ELR (cell line): ENCODE measurements at regions not wholly inside any gene's neighbourhood (a gene's known extent, or its start where the extent isn't known, plus 50 kb on each side); places are given as distances from the start of the nearest gene placed in this dataset.

Source experiments
- DNase-seq: peaks from one replicate; pipeline ENCODE4 v3.0.0-alpha.2; 2015; ENCODE audit warnings: low read depth

DNA sequence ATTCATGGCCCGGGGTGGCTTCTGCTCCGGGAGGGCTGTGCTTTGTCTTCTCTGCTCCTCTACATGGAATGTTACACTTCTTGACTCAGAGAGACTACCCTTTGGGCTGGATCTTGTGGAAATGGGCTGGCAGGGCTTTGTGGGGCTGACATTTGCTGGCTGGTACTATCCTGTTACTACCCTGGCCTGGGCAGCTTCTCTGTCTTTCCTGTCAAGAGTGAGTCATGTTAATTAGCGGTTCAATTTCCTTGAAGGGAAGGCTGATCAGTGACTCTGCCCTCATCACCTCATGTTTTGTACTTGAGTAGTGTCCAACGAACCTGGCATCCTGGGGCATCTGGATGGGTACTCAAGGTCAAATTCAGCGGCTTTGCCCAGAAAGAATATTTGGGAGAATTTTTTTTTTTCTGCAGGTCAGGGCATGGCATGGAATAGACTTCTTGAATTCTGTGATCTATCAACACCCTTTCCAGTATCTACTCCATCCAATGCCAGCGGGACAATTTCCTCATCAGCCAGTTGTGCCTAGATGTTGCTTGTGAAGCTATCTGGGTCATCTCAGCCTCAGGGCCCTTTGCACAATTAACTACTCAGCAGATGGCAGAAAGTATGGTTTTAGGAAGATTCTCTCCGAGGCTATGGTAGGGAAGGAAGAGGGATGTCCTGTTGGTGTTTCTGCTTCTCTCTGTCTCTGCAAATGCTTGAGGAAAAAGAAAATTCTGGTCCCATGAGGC is 140.5 kb upstream of the PLET1 start:
- peak; percentile 8 for DNase-seq

GRCh38 chr11:112403432-112403831 is 142.8 kb upstream of the PLET1 start:
- no peak for DNase-seq

- DNase-seq, result no peak
These were observed 143.5 kb upstream of the PLET1 start for GRCh38 chr11:112404112-112404511.

GRCh38 chr11:112408517-112408916 is 147.9 kb upstream of the PLET1 start:
- no peak for DNase-seq

DNA sequence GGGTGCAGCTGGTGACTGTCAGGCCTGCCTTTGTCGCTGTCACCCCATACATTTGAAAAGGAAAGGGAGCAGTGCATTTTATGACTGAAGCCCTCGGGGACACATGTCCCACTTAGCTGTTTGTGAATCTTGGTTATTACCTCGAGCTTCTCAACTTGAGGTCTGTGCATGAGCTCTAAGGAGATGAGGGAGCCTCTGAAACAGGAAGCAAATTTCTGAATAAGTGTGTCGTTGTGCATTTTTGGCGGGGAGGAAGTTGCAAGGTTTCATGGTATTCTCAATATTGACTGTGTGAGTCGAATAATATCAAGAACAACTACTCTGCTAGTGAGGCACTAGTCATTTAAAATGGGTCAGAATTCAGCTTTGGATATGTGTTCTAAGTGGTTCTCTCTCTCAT is 149.7 kb upstream of the PLET1 start:
- no peak for DNase-seq

DNA sequence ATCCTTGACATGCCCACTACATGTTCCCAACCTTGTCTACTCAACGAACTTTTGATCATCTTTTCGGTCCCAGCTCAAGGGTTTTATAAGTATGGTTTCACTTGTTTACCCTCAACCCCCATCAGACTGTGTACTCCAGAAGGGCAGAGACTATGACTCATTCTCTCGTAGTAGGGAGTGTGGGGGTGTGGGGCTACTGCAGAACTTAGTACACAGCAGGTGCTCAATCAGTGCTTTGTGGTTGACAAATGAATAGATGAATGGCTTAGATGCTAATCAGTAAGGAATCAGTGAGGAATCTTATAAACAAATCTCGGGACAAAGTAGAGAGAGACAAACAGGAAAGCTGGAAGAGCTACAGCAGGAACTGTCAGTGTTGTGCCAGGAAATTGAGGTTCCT is 151.7 kb upstream of the PLET1 start:
- no peak for DNase-seq

GRCh38 chr11:112417339-112417738 is 156.7 kb upstream of the PLET1 start:
- no peak for DNase-seq

- DNase-seq, result no peak
These were observed 157.8 kb upstream of the PLET1 start for GRCh38 chr11:112418438-112418837.

DNA sequence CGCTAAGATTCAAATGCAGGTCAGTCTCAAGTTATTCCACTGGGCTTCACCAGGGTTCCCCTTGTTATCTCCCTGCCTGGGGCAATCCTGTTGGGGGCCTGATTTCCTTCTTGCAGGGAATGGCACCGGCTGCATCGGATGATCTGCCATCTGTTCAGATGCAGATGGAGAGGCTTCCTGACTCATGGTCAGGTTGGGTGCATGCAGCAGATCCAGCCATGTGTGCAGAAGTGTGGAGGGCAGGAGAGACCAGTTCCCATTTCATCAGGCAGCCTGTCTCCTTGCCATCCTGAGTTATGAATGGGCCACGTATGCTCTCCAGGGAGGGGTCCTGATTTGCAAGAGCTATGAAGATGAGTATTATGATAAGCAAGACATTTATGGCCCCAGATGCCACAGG is 161.2 kb upstream of the PLET1 start:
- no peak for DNase-seq

DNA sequence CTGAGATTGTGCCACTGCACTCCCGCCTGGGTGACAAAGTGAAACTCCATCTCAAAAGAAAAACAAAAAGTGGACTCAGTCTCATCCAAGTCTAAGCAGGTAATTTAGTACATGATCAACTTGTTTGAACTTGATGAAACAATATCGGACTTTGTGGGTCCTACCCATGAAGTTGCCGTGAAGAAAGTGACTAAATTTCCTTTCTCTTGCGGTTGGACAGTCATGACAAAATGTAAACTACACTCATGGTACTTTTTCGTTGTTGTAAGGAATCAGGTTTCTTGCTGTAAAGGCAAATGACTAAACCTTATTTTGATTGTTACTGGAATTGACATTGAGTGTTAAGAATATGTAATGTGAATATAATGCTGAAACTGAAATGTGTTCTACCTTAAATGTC is 164.5 kb upstream of the PLET1 start:
- no peak for DNase-seq

GRCh38 chr11:112437096-112437495 is 176.4 kb upstream of the PLET1 start:
- DNase-seq, result no peak

DNA sequence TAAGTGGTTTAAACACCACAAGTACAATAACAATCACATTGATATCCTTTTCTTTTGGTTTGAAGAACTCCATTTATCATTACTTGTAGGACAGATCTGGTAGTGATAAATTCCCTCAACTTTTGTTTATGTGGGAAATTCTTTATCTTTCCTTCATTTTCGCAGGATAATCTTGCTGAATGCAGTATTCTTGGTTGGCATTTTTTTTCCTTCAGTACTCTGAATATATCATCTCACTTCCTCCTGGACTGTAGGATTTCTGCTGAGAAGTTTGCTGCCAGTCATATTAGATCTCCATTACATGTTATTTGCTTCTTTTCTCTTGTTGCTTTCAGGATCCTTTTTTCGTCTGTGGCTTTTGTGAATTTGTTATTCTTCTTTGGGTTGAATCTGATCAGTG is 179.0 kb upstream of the PLET1 start:
- DNase-seq, result no peak

DNA sequence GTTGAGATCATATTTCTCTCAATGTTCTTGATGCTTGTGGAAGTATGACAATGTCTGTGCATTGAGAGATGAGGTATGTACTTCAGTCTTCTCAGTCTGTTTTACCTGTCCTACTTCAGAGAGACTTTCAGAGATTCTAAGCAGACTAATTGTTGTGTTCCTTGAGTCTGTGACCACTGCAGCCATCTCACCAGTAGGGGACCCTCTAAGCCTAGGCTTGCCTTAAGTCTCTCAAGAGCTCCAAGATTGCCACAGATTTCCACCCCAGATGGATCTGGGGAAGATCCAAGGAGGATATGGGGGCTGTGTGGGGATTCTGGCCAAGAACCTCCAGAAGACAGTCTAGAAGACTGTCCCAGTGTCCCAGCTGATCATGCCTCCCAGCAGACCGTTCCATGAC is 179.9 kb upstream of the PLET1 start:
- peak; percentile 28 for DNase-seq

DNA sequence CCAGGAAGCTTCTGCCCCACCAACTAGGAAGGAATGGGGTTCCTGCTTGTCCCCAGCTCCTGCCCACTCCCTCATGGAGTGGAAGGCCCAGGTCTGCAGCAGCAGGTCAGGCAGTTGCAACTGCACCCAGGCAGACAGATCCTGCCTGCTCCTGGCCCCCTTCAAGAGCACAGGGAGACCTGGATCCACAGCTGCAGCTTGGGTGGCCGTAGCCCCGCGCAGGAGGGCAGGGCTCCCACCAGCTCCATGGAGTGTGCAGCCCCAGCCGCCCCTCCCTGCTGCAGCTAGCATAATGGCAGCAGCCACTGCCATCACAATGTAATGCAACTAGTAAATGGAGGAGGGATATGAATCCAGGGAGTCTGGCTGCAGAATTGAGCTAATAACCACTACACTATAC is 187.5 kb upstream of the PLET1 start:
- no peak for DNase-seq

- DNase-seq, result no peak
These were observed 188.1 kb upstream of the PLET1 start for GRCh38 chr11:112448806-112449205.

- DNase-seq, result no peak
These were observed 190.6 kb upstream of the PLET1 start for GRCh38 chr11:112451250-112451649.

- peak; percentile 56 for DNase-seq
These were observed 193.2 kb upstream of the PLET1 start for GRCh38 chr11:112453601-112454577.

DNA sequence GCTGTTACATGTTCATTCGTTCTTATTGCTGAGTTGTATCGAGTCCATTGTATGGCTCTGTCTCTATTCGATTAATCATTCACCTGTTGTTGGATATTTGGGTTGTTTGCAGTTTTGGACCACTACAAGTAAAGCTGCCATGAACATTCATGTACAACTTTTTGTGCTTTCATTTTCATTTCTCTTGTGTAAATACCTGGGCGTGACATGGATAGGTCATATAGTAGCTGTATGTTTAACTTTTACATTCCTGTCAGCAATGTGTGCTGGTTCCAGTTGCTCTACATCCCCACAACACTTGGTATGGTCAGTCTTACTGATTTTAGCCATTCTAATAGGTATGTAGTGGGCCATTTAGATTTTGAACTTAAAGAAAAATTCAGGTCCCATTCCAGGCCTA is 194.2 kb upstream of the PLET1 start:
- no peak for DNase-seq

DNA sequence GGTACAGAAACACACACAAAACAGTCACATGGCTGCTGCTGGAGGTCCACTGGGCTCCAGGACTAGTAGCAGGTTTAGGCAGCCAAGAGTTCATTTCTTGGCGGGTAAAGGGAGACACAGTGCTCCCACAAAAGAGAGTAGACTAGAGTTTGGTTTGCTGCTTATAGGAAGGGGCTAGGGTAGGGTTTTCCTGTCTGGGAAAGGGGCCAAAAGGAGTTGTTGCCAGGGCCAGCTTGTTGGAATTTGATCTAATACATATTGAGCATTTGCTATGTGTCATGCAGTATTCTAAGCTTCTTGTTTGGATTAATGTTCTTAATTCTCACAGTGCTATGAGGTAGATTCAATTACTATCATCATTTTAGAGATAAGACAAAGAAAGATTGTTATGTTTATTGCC is 195.1 kb upstream of the PLET1 start:
- no peak for DNase-seq

DNA sequence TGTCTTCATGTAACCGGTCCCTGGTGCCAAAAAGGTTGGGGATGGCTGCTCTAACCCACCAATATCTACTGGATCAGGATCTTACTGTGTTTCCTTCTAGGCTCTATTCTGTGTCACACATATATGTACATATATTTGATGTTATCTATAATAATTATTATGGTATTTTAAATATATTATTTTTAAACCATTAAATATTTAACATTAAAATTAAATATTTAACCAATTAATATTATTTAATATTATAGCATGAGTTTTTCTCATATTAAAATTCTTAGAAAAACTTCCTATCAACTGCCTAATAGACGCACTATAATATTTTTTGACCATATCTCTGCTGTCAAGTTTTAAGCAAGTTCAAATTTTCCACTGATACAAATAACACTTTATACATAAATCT is 196.9 kb upstream of the PLET1 start:
- no peak for DNase-seq

DNA sequence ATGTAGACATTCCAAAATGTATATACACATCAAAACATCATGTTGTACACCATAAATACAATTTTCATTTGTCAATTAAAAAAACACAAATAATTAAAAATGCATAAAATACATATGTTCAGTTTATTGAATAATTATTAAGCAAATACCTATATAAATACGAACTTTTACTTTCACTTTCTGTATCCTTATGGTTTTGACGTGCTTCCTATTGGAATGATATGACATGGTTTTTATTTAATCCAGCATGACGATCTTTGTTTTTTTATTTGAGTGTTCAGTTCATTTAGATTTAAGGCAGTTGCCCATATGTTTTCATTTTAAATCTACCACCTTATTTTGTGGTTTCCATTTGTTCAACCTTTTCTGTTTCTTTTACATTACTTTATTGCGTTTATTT is 198.3 kb upstream of the PLET1 start:
- peak; percentile 60 for DNase-seq

GRCh38 chr11:112460141-112460540 is 199.5 kb upstream of the PLET1 start:
- DNase-seq, result no peak

GRCh38 chr11:112464949-112465348 is 204.3 kb upstream of the PLET1 start:
- DNase-seq, result no peak
